ENCODE measurements at regions not wholly inside any gene's neighbourhood (a gene's known extent, or its start where the extent isn't known, plus 50 kb on each side); places are given as distances from the start of the nearest gene placed in this dataset.

- Histone ChIP-seq H3K27me3 (ENCODE audit: control insufficient read depth in 2 of 2, insufficient read depth in 2 of 2, low read length in 2 of 2) (no peaks in the 10 kb centered on the region), H3K36me3 (ENCODE audit: control insufficient read depth in 2 of 3, insufficient read depth in 3 of 3, low read length in 3 of 3) (no peaks in the 10 kb centered on the region), H3K4me3 (ENCODE audit: low read length) (no peak overlapping the region), H3K4me1 (ENCODE audit: control insufficient read depth in 2 of 2, insufficient read depth in 2 of 2, low read length in 2 of 2) (no peaks in the 10 kb centered on the region), H3K9me3 (ENCODE audit: control insufficient read depth in 2 of 3, low read length in 3 of 3) (no peaks in the 10 kb centered on the region), H3K27ac (ENCODE audit: low read depth, low read length) (no peak overlapping the region)
- no peak overlapping the region for H3K4me3 Mint-ChIP-seq
- POLR2A ChIA-PET: no interaction called here
- ATAC-seq (no peak), DNase-seq (no peak)
- H3K9me3 Mint-ChIP-seq: peaks cover 7 to 23% (median 13%) of the 10 kb centered on the region in 11 donors
- H3K27me3 Mint-ChIP-seq: peaks cover 0 to 19% (median 0%) of the 10 kb centered on the region in 5 donors
- H3K27ac Mint-ChIP-seq: no peak overlapping the region
- H3K36me3 Mint-ChIP-seq: peaks cover 0 to 6% (median 0%) of the 10 kb centered on the region in 5 donors
- peaks cover 0 to 3% (median 0%) of the 10 kb centered on the region in 7 donors for H3K4me1 Mint-ChIP-seq
- intact Hi-C loops (cut with micrococcal nuclease): no loop called here
- CTCF ChIA-PET: no interaction called here
Measured at GRCh38 chr13:106336668-106337067, 198.8 kb downstream of the EFNB2 start.

GRCh38 chr13:106332621-106333020, 202.8 kb downstream of the EFNB2 start:
- DNase-seq: no peak
- intact Hi-C loops (cut with micrococcal nuclease): no loop called here

GRCh38 chr13:106331116-106331515, 204.3 kb downstream of the EFNB2 start:
- no peaks in the 10 kb centered on the region for H3K9me3 ChIP-seq (ENCODE audit: control insufficient read depth in 2 of 3, low read length in 3 of 3)
- no peaks in the 10 kb centered on the region for H3K4me1 Mint-ChIP-seq
- H3K36me3 ChIP-seq (ENCODE audit: control insufficient read depth in 2 of 3, insufficient read depth in 3 of 3, low read length in 3 of 3): no peaks in the 10 kb centered on the region
- no peak overlapping the region for H3K4me3 ChIP-seq (ENCODE audit: low read length)
- no peak overlapping the region for H3K27ac Mint-ChIP-seq
- H3K36me3 Mint-ChIP-seq: no peaks in the 10 kb centered on the region
- peaks cover 0 to 10% (median 4%) of the 10 kb centered on the region in 5 donors for H3K27me3 Mint-ChIP-seq
- no peak overlapping the region for H3K4me3 Mint-ChIP-seq
- no peak for DNase-seq
- CTCF ChIA-PET: no interaction called here
- no peak overlapping the region for H3K27ac ChIP-seq (ENCODE audit: low read depth, low read length)
- intact Hi-C loops (cut with micrococcal nuclease): no loop called here
- no peaks in the 10 kb centered on the region for H3K4me1 ChIP-seq (ENCODE audit: control insufficient read depth in 2 of 2, insufficient read depth in 2 of 2, low read length in 2 of 2)
- peaks cover 0 to 2% (median 0%) of the 10 kb centered on the region in 11 donors for H3K9me3 Mint-ChIP-seq
- H3K27me3 ChIP-seq (ENCODE audit: control insufficient read depth in 2 of 2, insufficient read depth in 2 of 2, low read length in 2 of 2): no peaks in the 10 kb centered on the region
- no peak for ATAC-seq
- POLR2A ChIA-PET: no interaction called here

More at GRCh38 chr13:106332621-106333020, 202.8 kb downstream of the EFNB2 start:
- H3K36me3 Mint-ChIP-seq: no peaks in the 10 kb centered on the region
- H3K4me1 Mint-ChIP-seq: no peaks in the 10 kb centered on the region
- H3K27me3 ChIP-seq (ENCODE audit: control insufficient read depth in 2 of 2, insufficient read depth in 2 of 2, low read length in 2 of 2): no peaks in the 10 kb centered on the region
- H3K4me3 Mint-ChIP-seq: no peak overlapping the region
- no peaks in the 10 kb centered on the region for H3K36me3 ChIP-seq (ENCODE audit: control insufficient read depth in 2 of 3, insufficient read depth in 3 of 3, low read length in 3 of 3)
- ChIA-PET POLR2A (no interaction called here), CTCF (no interaction called here)
- H3K27ac Mint-ChIP-seq: no peak overlapping the region
- ATAC-seq: no peak
- H3K27ac ChIP-seq (ENCODE audit: low read depth, low read length): no peak overlapping the region
- no peak overlapping the region for H3K4me3 ChIP-seq (ENCODE audit: low read length)
- H3K27me3 Mint-ChIP-seq: peaks cover 0 to 10% (median 4%) of the 10 kb centered on the region in 5 donors
- H3K4me1 ChIP-seq (ENCODE audit: control insufficient read depth in 2 of 2, insufficient read depth in 2 of 2, low read length in 2 of 2): no peaks in the 10 kb centered on the region
- no peaks in the 10 kb centered on the region for H3K9me3 Mint-ChIP-seq
- no peaks in the 10 kb centered on the region for H3K9me3 ChIP-seq (ENCODE audit: control insufficient read depth in 2 of 3, low read length in 3 of 3)

- H3K4me1 ChIP-seq (ENCODE audit: control insufficient read depth in 2 of 2, insufficient read depth in 2 of 2, low read length in 2 of 2): no peaks in the 10 kb centered on the region
- ChIA-PET POLR2A (no interaction called here), CTCF (no interaction called here)
- H3K27me3 ChIP-seq (ENCODE audit: control insufficient read depth in 2 of 2, insufficient read depth in 2 of 2, low read length in 2 of 2): no peaks in the 10 kb centered on the region
- H3K4me3 ChIP-seq (ENCODE audit: low read length): no peak overlapping the region
- H3K36me3 Mint-ChIP-seq: no peaks in the 10 kb centered on the region
- no peaks in the 10 kb centered on the region for H3K36me3 ChIP-seq (ENCODE audit: control insufficient read depth in 2 of 3, insufficient read depth in 3 of 3, low read length in 3 of 3)
- H3K27ac ChIP-seq (ENCODE audit: low read depth, low read length): no peak overlapping the region
- H3K4me3 Mint-ChIP-seq: no peak overlapping the region
- intact Hi-C loops (cut with micrococcal nuclease): no loop called here
- no peaks in the 10 kb centered on the region for H3K9me3 ChIP-seq (ENCODE audit: control insufficient read depth in 2 of 3, low read length in 3 of 3)
- H3K27ac Mint-ChIP-seq: no peak overlapping the region
- peaks cover 0 to 3% (median 0%) of the 10 kb centered on the region in 11 donors for H3K9me3 Mint-ChIP-seq
- DNase-seq (no peak), ATAC-seq (no peak)
- H3K27me3 Mint-ChIP-seq: peaks cover 0 to 10% (median 4%) of the 10 kb centered on the region in 5 donors
- H3K4me1 Mint-ChIP-seq: no peaks in the 10 kb centered on the region
Measured at GRCh38 chr13:106329941-106330340, 205.5 kb downstream of the EFNB2 start.

- ATAC-seq: no peak
Measured at GRCh38 chr13:106326751-106327150, 208.7 kb downstream of the EFNB2 start.

GRCh38 chr13:106324444-106324843, 211.0 kb downstream of the EFNB2 start:
- ChIA-PET CTCF (no interaction called here), POLR2A (no interaction called here)
- DNase-seq: no peak
- Histone ChIP-seq H3K27me3 (ENCODE audit: control insufficient read depth in 2 of 2, insufficient read depth in 2 of 2, low read length in 2 of 2) (no peaks in the 10 kb centered on the region), H3K4me3 (ENCODE audit: low read length) (no peak overlapping the region), H3K9me3 (ENCODE audit: control insufficient read depth in 2 of 3, low read length in 3 of 3) (peaks cover 0 to 13% (median 0%) of the 10 kb centered on the region in 3 experiments), H3K4me1 (ENCODE audit: control insufficient read depth in 2 of 2, insufficient read depth in 2 of 2, low read length in 2 of 2) (no peaks in the 10 kb centered on the region), H3K27ac (ENCODE audit: low read depth, low read length) (no peak overlapping the region), H3K36me3 (ENCODE audit: control insufficient read depth in 2 of 3, insufficient read depth in 3 of 3, low read length in 3 of 3) (no peaks in the 10 kb centered on the region)
- peaks cover 0 to 28% (median 12%) of the 10 kb centered on the region in 11 donors for H3K9me3 Mint-ChIP-seq
- intact Hi-C loops (cut with micrococcal nuclease): no loop called here
- H3K4me3 Mint-ChIP-seq: no peak overlapping the region
- peaks cover 0 to 5% (median 0%) of the 10 kb centered on the region in 5 donors for H3K27me3 Mint-ChIP-seq
- H3K4me1 Mint-ChIP-seq: no peaks in the 10 kb centered on the region
- peaks cover 0 to 7% (median 0%) of the 10 kb centered on the region in 5 donors for H3K36me3 Mint-ChIP-seq
- ATAC-seq: no peak
- H3K27ac Mint-ChIP-seq: no peak overlapping the region

More at GRCh38 chr13:106326751-106327150, 208.7 kb downstream of the EFNB2 start:
- Mint-ChIP-seq H3K9me3 (peaks cover 0 to 21% (median 10%) of the 10 kb centered on the region in 11 donors), H3K4me1 (no peaks in the 10 kb centered on the region), H3K4me3 (no peak overlapping the region), H3K36me3 (peaks cover 0 to 7% (median 0%) of the 10 kb centered on the region in 5 donors), H3K27me3 (peaks cover 0 to 10% (median under 1%) of the 10 kb centered on the region in 5 donors), H3K27ac (no peak overlapping the region)
- ChIA-PET CTCF (no interaction called here), POLR2A (no interaction called here)
- H3K27ac ChIP-seq (ENCODE audit: low read depth, low read length): no peak overlapping the region
- intact Hi-C loops (cut with micrococcal nuclease): no loop called here
- no peak for DNase-seq
- no peaks in the 10 kb centered on the region for H3K4me1 ChIP-seq (ENCODE audit: control insufficient read depth in 2 of 2, insufficient read depth in 2 of 2, low read length in 2 of 2)
- H3K27me3 ChIP-seq (ENCODE audit: control insufficient read depth in 2 of 2, insufficient read depth in 2 of 2, low read length in 2 of 2): no peaks in the 10 kb centered on the region
- no peaks in the 10 kb centered on the region for H3K36me3 ChIP-seq (ENCODE audit: control insufficient read depth in 2 of 3, insufficient read depth in 3 of 3, low read length in 3 of 3)
- H3K9me3 ChIP-seq (ENCODE audit: control insufficient read depth in 2 of 3, low read length in 3 of 3): peaks cover 0 to 13% (median 0%) of the 10 kb centered on the region in 3 experiments
- H3K4me3 ChIP-seq (ENCODE audit: low read length): no peak overlapping the region

- ATAC-seq (no peak), DNase-seq (no peak)
- H3K9me3 Mint-ChIP-seq: peaks cover 0 to 28% (median 12%) of the 10 kb centered on the region in 11 donors
- H3K27me3 Mint-ChIP-seq: no peaks in the 10 kb centered on the region
- no peak overlapping the region for H3K4me3 Mint-ChIP-seq
- no peaks in the 10 kb centered on the region for H3K4me1 Mint-ChIP-seq
- POLR2A ChIA-PET: no interaction called here
- H3K27ac ChIP-seq (ENCODE audit: low read depth, low read length): no peak overlapping the region
- H3K36me3 Mint-ChIP-seq: peaks cover 0 to 7% (median 0%) of the 10 kb centered on the region in 5 donors
- H3K9me3 ChIP-seq (ENCODE audit: control insufficient read depth in 2 of 3, low read length in 3 of 3): peaks cover 0 to 13% (median 0%) of the 10 kb centered on the region in 3 experiments
- H3K36me3 ChIP-seq (ENCODE audit: control insufficient read depth in 2 of 3, insufficient read depth in 3 of 3, low read length in 3 of 3): no peaks in the 10 kb centered on the region
- no peak overlapping the region for H3K27ac Mint-ChIP-seq
- intact Hi-C loops (cut with micrococcal nuclease): no loop called here
- no peaks in the 10 kb centered on the region for H3K4me1 ChIP-seq (ENCODE audit: control insufficient read depth in 2 of 2, insufficient read depth in 2 of 2, low read length in 2 of 2)
- H3K27me3 ChIP-seq (ENCODE audit: control insufficient read depth in 2 of 2, insufficient read depth in 2 of 2, low read length in 2 of 2): no peaks in the 10 kb centered on the region
- CTCF ChIA-PET: no interaction called here
- H3K4me3 ChIP-seq (ENCODE audit: low read length): no peak overlapping the region
Measured at GRCh38 chr13:106322628-106323027, 212.8 kb downstream of the EFNB2 start.
